ENCODE measurements at regions not wholly inside any gene's neighbourhood (a gene's known extent, or its start where the extent isn't known, plus 50 kb on each side); places are given as distances from the start of the nearest gene placed in this dataset.

DNA sequence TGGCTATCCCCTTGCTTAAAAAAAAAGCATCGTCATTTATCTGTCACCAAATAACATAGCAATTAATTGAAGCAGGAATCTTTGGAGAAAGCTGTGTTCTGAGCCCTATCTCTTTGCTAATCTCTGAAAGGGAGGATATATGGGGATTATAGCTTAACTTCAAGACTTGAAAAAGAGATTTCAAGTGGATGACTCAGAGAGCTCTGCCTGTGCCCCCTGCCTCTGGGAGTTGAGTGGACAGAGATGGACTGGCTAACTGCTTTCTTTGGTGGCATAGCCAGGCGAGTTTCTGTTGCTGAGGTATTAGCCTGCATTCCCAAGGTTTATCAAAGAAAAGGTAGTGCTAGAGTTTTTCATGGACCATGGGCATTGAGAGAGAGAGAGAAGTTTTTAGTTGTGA, 91.6 kb downstream of the DDIT4L start:
- H3K4me2 ChIP-seq (replicated peaks; ENCODE audit: extremely low read depth, low read length, poor library complexity, severe bottlenecking): no peak overlapping the region
- WGBS (ENCODE audit: insufficient coverage): 80% methylated on average over 1 of the region's 2 CpGs
- no peak for DNase-seq
- H3K36me3 Mint-ChIP-seq: no peaks in the 10 kb centered on the region
- H3K4me1 Mint-ChIP-seq: peaks cover 20% of the 10 kb centered on the region
- no peaks in the 10 kb centered on the region for H4K20me1 ChIP-seq (ENCODE audit: insufficient read depth, low read length)
- H3K79me2 ChIP-seq (ENCODE audit: insufficient read depth, low read length): no peaks in the 10 kb centered on the region
- H3K27ac ChIP-seq (ENCODE audit: low read depth in 1 of 2, low read length in 2 of 2): no peak overlapping the region
- no peaks in the 10 kb centered on the region for H3K9me3 Mint-ChIP-seq
- TF ChIP-seq, protein P1, sequence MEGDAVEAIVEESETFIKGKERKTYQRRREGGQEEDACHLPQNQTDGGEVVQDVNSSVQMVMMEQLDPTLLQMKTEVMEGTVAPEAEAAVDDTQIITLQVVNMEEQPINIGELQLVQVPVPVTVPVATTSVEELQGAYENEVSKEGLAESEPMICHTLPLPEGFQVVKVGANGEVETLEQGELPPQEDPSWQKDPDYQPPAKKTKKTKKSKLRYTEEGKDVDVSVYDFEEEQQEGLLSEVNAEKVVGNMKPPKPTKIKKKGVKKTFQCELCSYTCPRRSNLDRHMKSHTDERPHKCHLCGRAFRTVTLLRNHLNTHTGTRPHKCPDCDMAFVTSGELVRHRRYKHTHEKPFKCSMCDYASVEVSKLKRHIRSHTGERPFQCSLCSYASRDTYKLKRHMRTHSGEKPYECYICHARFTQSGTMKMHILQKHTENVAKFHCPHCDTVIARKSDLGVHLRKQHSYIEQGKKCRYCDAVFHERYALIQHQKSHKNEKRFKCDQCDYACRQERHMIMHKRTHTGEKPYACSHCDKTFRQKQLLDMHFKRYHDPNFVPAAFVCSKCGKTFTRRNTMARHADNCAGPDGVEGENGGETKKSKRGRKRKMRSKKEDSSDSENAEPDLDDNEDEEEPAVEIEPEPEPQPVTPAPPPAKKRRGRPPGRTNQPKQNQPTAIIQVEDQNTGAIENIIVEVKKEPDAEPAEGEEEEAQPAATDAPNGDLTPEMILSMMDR (IDR thresholded peaks at IDR 0.05): no peak
- H3K4me3 Mint-ChIP-seq: no peak overlapping the region
- peaks cover 0 to 1% (median 1%) of the 10 kb centered on the region in 3 donors for H3K27me3 Mint-ChIP-seq (ENCODE audit: low read depth in 3 of 3)
- H3K36me3 ChIP-seq (replicated peaks in 1 of 2; ENCODE audit: control insufficient read depth in 1 of 2, insufficient read depth in 2 of 2, low read length in 2 of 2): no peaks in the 10 kb centered on the region
- H3K9me3 ChIP-seq (replicated peaks in 1 of 2; ENCODE audit: control insufficient read depth in 1 of 2, insufficient read depth in 1 of 2, low read length in 2 of 2): no peaks in the 10 kb centered on the region
- H3K27me3 ChIP-seq (ENCODE audit: control insufficient read depth in 2 of 2, insufficient read depth in 2 of 2, low read length in 2 of 2): no peaks in the 10 kb centered on the region
- H2AFZ ChIP-seq (ENCODE audit: insufficient read depth, low read depth, low read length, poor library complexity, severe bottlenecking): no peak overlapping the region
- intact Hi-C loops (cut with micrococcal nuclease): no loop called here
- no peak overlapping the region for H3K4me3 ChIP-seq (replicated peaks in 1 of 3; ENCODE audit: low read depth in 2 of 3, low read length in 3 of 3)
- H3K9ac ChIP-seq (ENCODE audit: insufficient read depth, low read length, poor library complexity, severe bottlenecking): no peak overlapping the region
- peaks cover 6 to 8% of the 10 kb centered on the region in 2 donors for H3K4me1 ChIP-seq (ENCODE audit: control insufficient read depth in 1 of 2, insufficient read depth in 2 of 2, low read length in 2 of 2)
- no peak overlapping the region for H3K27ac Mint-ChIP-seq

DNA sequence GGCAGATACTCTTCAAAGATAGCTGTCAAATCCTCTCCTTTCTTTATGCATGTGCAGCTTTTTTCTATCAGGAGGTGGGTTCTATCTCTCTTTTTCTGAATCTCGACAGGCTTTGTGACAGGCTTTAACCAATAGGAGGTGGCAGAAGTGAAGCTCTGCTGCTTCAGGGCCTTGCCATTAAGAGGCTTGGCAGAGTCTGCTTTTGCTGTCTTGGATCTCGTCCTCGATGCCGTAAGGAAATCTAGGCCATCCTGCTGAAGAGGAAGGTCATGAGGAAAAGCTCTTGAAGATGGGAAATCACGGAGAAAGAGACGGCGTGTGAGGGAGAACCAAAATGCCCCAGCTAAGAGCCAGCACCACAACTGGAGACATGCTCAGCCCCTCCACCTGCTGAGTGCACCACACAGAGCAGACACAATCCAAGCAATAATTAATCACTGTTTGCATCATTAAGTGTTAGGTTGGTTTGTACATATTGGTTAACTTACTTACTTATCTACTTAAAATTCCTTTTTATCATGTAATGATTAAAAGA, 92.2 kb downstream of the DDIT4L start:
- Mint-ChIP-seq H3K4me1 (peaks cover 22% of the 10 kb centered on the region), H3K27me3 (ENCODE audit: low read depth in 3 of 3) (peaks cover 0 to 1% (median 1%) of the 10 kb centered on the region in 3 donors), H3K36me3 (no peaks in the 10 kb centered on the region), H3K9me3 (no peaks in the 10 kb centered on the region), H3K4me3 (no peak overlapping the region), H3K27ac (no peak overlapping the region)
- Histone ChIP-seq H3K27me3 (ENCODE audit: control insufficient read depth in 2 of 2, insufficient read depth in 2 of 2, low read length in 2 of 2) (no peaks in the 10 kb centered on the region), H3K9ac (ENCODE audit: insufficient read depth, low read length, poor library complexity, severe bottlenecking) (no peak overlapping the region), H3K4me3 (replicated peaks in 1 of 3; ENCODE audit: low read depth in 2 of 3, low read length in 3 of 3) (no peak overlapping the region), H4K20me1 (ENCODE audit: insufficient read depth, low read length) (no peaks in the 10 kb centered on the region), H3K36me3 (replicated peaks in 1 of 2; ENCODE audit: control insufficient read depth in 1 of 2, insufficient read depth in 2 of 2, low read length in 2 of 2) (no peaks in the 10 kb centered on the region), H3K4me1 (ENCODE audit: control insufficient read depth in 1 of 2, insufficient read depth in 2 of 2, low read length in 2 of 2) (peaks cover 6 to 12% of the 10 kb centered on the region in 2 donors), H2AFZ (ENCODE audit: insufficient read depth, low read depth, low read length, poor library complexity, severe bottlenecking) (no peak overlapping the region), H3K27ac (ENCODE audit: low read depth in 1 of 2, low read length in 2 of 2) (no peak overlapping the region), H3K4me2 (replicated peaks; ENCODE audit: extremely low read depth, low read length, poor library complexity, severe bottlenecking) (no peak overlapping the region), H3K79me2 (ENCODE audit: insufficient read depth, low read length) (no peaks in the 10 kb centered on the region), H3K9me3 (replicated peaks in 1 of 2; ENCODE audit: control insufficient read depth in 1 of 2, insufficient read depth in 1 of 2, low read length in 2 of 2) (no peaks in the 10 kb centered on the region)
- WGBS (ENCODE audit: insufficient coverage): 100% methylated on average over 4 of the region's 7 CpGs
- TF ChIP-seq, protein P1 (IDR thresholded peaks at IDR 0.05): no peak
- intact Hi-C loops (cut with micrococcal nuclease): no loop called here
- no peak for DNase-seq
